Mesothelial cell of epicardium (in vitro differentiated cells): ENCODE measurements at regions not wholly inside any gene's neighbourhood (a gene's known extent, or its start where the extent isn't known, plus 50 kb on each side); places are given as distances from the start of the nearest gene placed in this dataset.
"Not testable (repeated sequence)": the region's sequence is repeated elsewhere in the genome, so short reads cannot be mapped to it uniquely, and the experiment has no call there.

ENCODE experiments used
- DNase-seq, 2 experiments: peaks; one replicate each; pipeline ENCODE4 v3.0.0; 2021; ENCODE audit warnings: low spot score in 2 of 2; ENCODE audit not compliant: unreplicated experiment in 2 of 2
- H3K27ac Mint-ChIP-seq: 2 replicates; pipeline ENCODE4 v1.8.0; 2021; ENCODE audit warnings: mixed read lengths
- H3K27me3 Mint-ChIP-seq: 2 replicates; pipeline ENCODE4 v1.8.0; 2021; ENCODE audit warnings: low read depth, mixed read lengths
- H3K36me3 Mint-ChIP-seq: 2 replicates; pipeline ENCODE4 v1.8.0; 2021; ENCODE audit warnings: mixed read lengths
- H3K4me1 Mint-ChIP-seq: 2 replicates; pipeline ENCODE4 v1.8.0; 2021; ENCODE audit warnings: mixed read lengths
- H3K4me3 Mint-ChIP-seq: 2 replicates; pipeline ENCODE4 v1.8.0; 2021; ENCODE audit warnings: mild to moderate bottlenecking, moderate library complexity, mixed read lengths
- H3K9me3 Mint-ChIP-seq: 2 replicates; pipeline ENCODE4 v1.8.0; 2021; ENCODE audit warnings: mixed read lengths
- CTCF ChIP-seq: fragments of 200-600 bp; sonication (generic); IDR thresholded peaks from one replicate; pipeline ENCODE4 v1.5.0; 2021; ENCODE audit warnings: antibody characterized with exemption; ENCODE audit not compliant: unreplicated experiment

GRCh38 chr11:4315292-4315691 is 52.9 kb downstream of the OR52B4 start:
- H3K4me3 Mint-ChIP-seq, DNase-seq, H3K27ac Mint-ChIP-seq, H3K9me3 Mint-ChIP-seq, H3K4me1 Mint-ChIP-seq, H3K36me3 Mint-ChIP-seq, H3K27me3 Mint-ChIP-seq: not testable (repeated sequence)

GRCh38 chr11:4277225-4277624 is 91.0 kb downstream of the OR52B4 start:
- not testable (repeated sequence) for H3K27me3 Mint-ChIP-seq, H3K36me3 Mint-ChIP-seq, H3K4me1 Mint-ChIP-seq, H3K9me3 Mint-ChIP-seq, H3K4me3 Mint-ChIP-seq, DNase-seq, H3K27ac Mint-ChIP-seq

GRCh38 chr11:4251085-4251484 is 117.1 kb downstream of the OR52B4 start:
- H3K4me1 Mint-ChIP-seq, H3K27me3 Mint-ChIP-seq, H3K4me3 Mint-ChIP-seq, H3K9me3 Mint-ChIP-seq, H3K36me3 Mint-ChIP-seq, H3K27ac Mint-ChIP-seq, DNase-seq: not testable (repeated sequence)

GRCh38 chr11:4249475-4249874 is 118.7 kb downstream of the OR52B4 start:
- not testable (repeated sequence) for H3K36me3 Mint-ChIP-seq, H3K9me3 Mint-ChIP-seq, H3K27ac Mint-ChIP-seq, DNase-seq, H3K27me3 Mint-ChIP-seq, H3K4me1 Mint-ChIP-seq, H3K4me3 Mint-ChIP-seq

- H3K9me3 Mint-ChIP-seq, DNase-seq: not testable (repeated sequence)
- H3K27me3 Mint-ChIP-seq = peaks cover 18% of the 10 kb centered on the region
These were observed 130.4 kb downstream of the OR52B4 start for GRCh38 chr11:4237771-4238170.

GRCh38 chr11:4218857-4219256 is 124.3 kb downstream of the RRM1 start:
- not testable (repeated sequence) for H3K4me3 Mint-ChIP-seq, DNase-seq, H3K27ac Mint-ChIP-seq, H3K36me3 Mint-ChIP-seq, H3K27me3 Mint-ChIP-seq, H3K4me1 Mint-ChIP-seq, H3K9me3 Mint-ChIP-seq

More at GRCh38 chr11:4237771-4238170, 130.4 kb downstream of the OR52B4 start:
- not testable (repeated sequence) for H3K4me1 Mint-ChIP-seq, H3K36me3 Mint-ChIP-seq, H3K4me3 Mint-ChIP-seq, H3K27ac Mint-ChIP-seq

GRCh38 chr11:4213746-4214145 is 119.1 kb downstream of the RRM1 start:
- Mint-ChIP-seq H3K36me3 (no peaks in the 10 kb centered on the region), H3K4me1 (peaks cover 16% of the 10 kb centered on the region), H3K4me3 (no peak overlapping the region), H3K9me3 (peaks cover 3% of the 10 kb centered on the region), H3K27me3 (peaks cover 26% of the 10 kb centered on the region), H3K27ac (peak overlapping the region; percentile 37)
- TF ChIP-seq CTCF = no peak
- no peak for DNase-seq

- Mint-ChIP-seq H3K36me3 (no peaks in the 10 kb centered on the region), H3K27ac (no peak overlapping the region), H3K9me3 (peaks cover 3% of the 10 kb centered on the region), H3K4me1 (peaks cover 13% of the 10 kb centered on the region), H3K27me3 (peaks cover 26% of the 10 kb centered on the region), H3K4me3 (peak overlapping the region; percentile 54)
- TF ChIP-seq CTCF = no peak
- DNase-seq = no peak
These were observed 117.4 kb downstream of the RRM1 start for GRCh38 chr11:4211991-4212390.

GRCh38 chr11:4203603-4204360 is 109.2 kb downstream of the RRM1 start:
- Mint-ChIP-seq H3K9me3 (peaks cover 8% of the 10 kb centered on the region), H3K4me3 (no peak overlapping the region), H3K27ac (no peak overlapping the region), H3K27me3 (no peaks in the 10 kb centered on the region), H3K36me3 (no peaks in the 10 kb centered on the region), H3K4me1 (no peaks in the 10 kb centered on the region)
- no peak for DNase-seq
- no peak for TF ChIP-seq CTCF
